Neuronal stem cell (in vitro differentiated cells): ENCODE measurements at regions not wholly inside any gene's neighbourhood (a gene's known extent, or its start where the extent isn't known, plus 50 kb on each side); places are given as distances from the start of the nearest gene placed in this dataset.

Experiments used
- DNase-seq: peaks from one replicate; pipeline ENCODE4 v3.0.0-alpha.2; 2013; ENCODE audit warnings: low spot score
- H2AFZ ChIP-seq: one replicate; pipeline ENCODE4 v1.6.1; 2013; ENCODE audit warnings: mild to moderate bottlenecking, low read length, inconsistent platforms
- H2AK5ac ChIP-seq: 2 replicates; pipeline ENCODE4 v1.6.1; 2013; ENCODE audit warnings: low read depth, mild to moderate bottlenecking, inconsistent platforms, low read length, moderate library complexity, mixed read lengths
- H2BK120ac ChIP-seq: 2 replicates; pipeline ENCODE4 v1.6.1; 2013; ENCODE audit warnings: low read depth, mild to moderate bottlenecking, inconsistent platforms, low read length, moderate library complexity, mixed read lengths
- H2BK12ac ChIP-seq: one replicate; pipeline ENCODE4 v1.6.1; 2013; ENCODE audit warnings: low read length, inconsistent platforms
- H2BK15ac ChIP-seq: 2 replicates; pipeline ENCODE4 v1.6.1; 2013; ENCODE audit warnings: mild to moderate bottlenecking, low read length, inconsistent platforms, mixed read lengths
- H2BK5ac ChIP-seq: one replicate; pipeline ENCODE4 v1.6.1; 2013; ENCODE audit warnings: inconsistent platforms, mild to moderate bottlenecking, low read length, moderate library complexity
- H3K14ac ChIP-seq: one replicate; pipeline ENCODE4 v1.6.1; 2013; ENCODE audit warnings: low read length, inconsistent platforms
- H3K18ac ChIP-seq: 2 replicates; pipeline ENCODE4 v1.6.1; 2013; ENCODE audit warnings: low read length, inconsistent platforms
- H3K23ac ChIP-seq: 2 replicates; pipeline ENCODE4 v1.6.1; 2013; ENCODE audit warnings: low read depth, mild to moderate bottlenecking, mixed read lengths, low read length, inconsistent platforms; ENCODE audit not compliant: poor library complexity
- H3K27ac ChIP-seq: replicated peaks from 3 replicates; pipeline ENCODE4 v1.5.1; 2013; ENCODE audit warnings: low read length, inconsistent platforms
- H3K27me3 ChIP-seq, 3 experiments: 2 replicates each; pipeline ENCODE4 v1.6.1; 2013; ENCODE audit warnings: low read length in 3 of 3, mild to moderate bottlenecking in 2 of 3, inconsistent platforms in 1 of 3, low read depth in 1 of 3, mixed read lengths in 1 of 3, moderate library complexity in 1 of 3; ENCODE audit not compliant: control insufficient read depth in 3 of 3, insufficient read depth in 3 of 3
- H3K36me3 ChIP-seq, 2 donors: replicated peaks in 1 of 2; 2 replicates each; pipeline ENCODE4 v1.6.1; 2013; ENCODE audit warnings: low read length in 2 of 2; ENCODE audit not compliant: control insufficient read depth in 2 of 2, insufficient read depth in 2 of 2
- H3K4ac ChIP-seq: 2 replicates; pipeline ENCODE4 v1.6.1; 2013; ENCODE audit warnings: inconsistent platforms, mild to moderate bottlenecking, low read length, moderate library complexity
- H3K4me1 ChIP-seq, 2 donors: 1 replicate in 1 of 2; 2 replicates in 1 of 2; pipeline ENCODE4 v1.6.1; 2013; ENCODE audit warnings: low read length in 2 of 2, low read depth in 1 of 2; ENCODE audit not compliant: control insufficient read depth in 2 of 2, insufficient read depth in 1 of 2
- H3K4me2 ChIP-seq: one replicate; pipeline ENCODE4 v1.6.1; 2013; ENCODE audit warnings: mild to moderate bottlenecking, low read length, inconsistent platforms; ENCODE audit not compliant: insufficient read depth, poor library complexity, severe bottlenecking
- H3K4me3 ChIP-seq, 2 donors: 2 replicates each; pipeline ENCODE4 v1.5.1; 2013; ENCODE audit warnings: low read length in 2 of 2, mild to moderate bottlenecking in 2 of 2, inconsistent platforms in 1 of 2, moderate library complexity in 1 of 2
- H3K79me1 ChIP-seq: one replicate; pipeline ENCODE4 v1.6.1; 2013; ENCODE audit warnings: low read depth, mild to moderate bottlenecking, inconsistent platforms, low read length, moderate library complexity
- H3K9ac ChIP-seq: one replicate; pipeline ENCODE4 v1.6.1; 2013; ENCODE audit warnings: mild to moderate bottlenecking, low read depth, low read length, inconsistent platforms; ENCODE audit not compliant: poor library complexity
- H3K9me3 ChIP-seq, 2 donors: replicated peaks in 1 of 2; 2 replicates each; pipeline versions ENCODE3 to v1.6.1; 2013; ENCODE audit warnings: low read length in 2 of 2, mild to moderate bottlenecking in 2 of 2, inconsistent platforms in 1 of 2, low read depth in 1 of 2, mixed read lengths in 1 of 2, moderate library complexity in 1 of 2; ENCODE audit not compliant: control insufficient read depth in 2 of 2, insufficient read depth in 1 of 2
- H4K8ac ChIP-seq: one replicate; pipeline ENCODE4 v1.6.1; 2013; ENCODE audit warnings: low read depth, mild to moderate bottlenecking, inconsistent platforms, low read length, moderate library complexity
- H4K91ac ChIP-seq: one replicate; pipeline ENCODE4 v1.6.1; 2013; ENCODE audit warnings: low read length, low read depth, mild to moderate bottlenecking, inconsistent platforms; ENCODE audit not compliant: poor library complexity
- WGBS, 2 donors: extraction: QIAGEN DNeasy Blood & Tissue Kit; methylation state at CpG; one replicate each; pipeline ENCODE4 v1.1.7; 2013; ENCODE audit warnings: missing lambda C conversion rate in 2 of 2, mixed read lengths in 1 of 2; ENCODE audit not compliant: insufficient read length in 2 of 2, insufficient replicate concordance in 1 of 2; ENCODE audit errors: extremely low coverage in 2 of 2; 5-methylcytosine and 5-hydroxymethylcytosine counted together

DNA sequence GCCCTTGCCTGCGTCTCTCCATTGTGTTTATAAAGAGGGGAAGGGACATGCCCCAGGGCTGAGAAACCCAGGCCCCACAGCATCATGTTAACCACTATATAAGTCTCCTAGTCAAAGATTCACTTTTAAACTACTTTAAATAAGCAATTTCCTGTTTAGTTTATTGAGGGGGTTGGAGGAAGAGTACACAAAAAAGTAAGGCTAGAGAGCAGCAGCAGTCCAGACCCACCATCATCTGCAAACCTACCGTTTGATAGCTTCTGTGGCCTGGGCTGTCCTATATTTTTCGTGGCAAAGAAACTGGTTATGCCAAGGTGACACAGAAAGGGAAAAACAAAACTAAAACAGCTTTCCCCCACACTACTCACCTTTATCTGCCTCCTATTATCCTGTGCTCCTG, 646.1 kb downstream of the IRS1 start:
- no peak for DNase-seq
- H3K4me1 ChIP-seq = peaks cover 15 to 19% of the 10 kb centered on the region in 2 donors
- WGBS, 2 donors = no CpG with 5 or more reads among the region's 3 CpGs
- H3K36me3 ChIP-seq = no peaks in the 10 kb centered on the region
- H3K27ac ChIP-seq = no peak overlapping the region
- no peak overlapping the region for H4K91ac ChIP-seq
- no peak overlapping the region for H3K4me3 ChIP-seq
- H2AFZ ChIP-seq = peak overlapping the region; percentile 2
- no peak overlapping the region for H2BK15ac ChIP-seq
- H3K9ac ChIP-seq = no peak overlapping the region
- no peaks in the 10 kb centered on the region for H3K79me1 ChIP-seq
- no peak overlapping the region for H3K18ac ChIP-seq
- no peak overlapping the region for H3K4me2 ChIP-seq
- no peak overlapping the region for H3K23ac ChIP-seq
- no peak overlapping the region for H3K14ac ChIP-seq
- no peak overlapping the region for H4K8ac ChIP-seq
- no peak overlapping the region for H2BK120ac ChIP-seq
- no peak overlapping the region for H2BK5ac ChIP-seq
- no peak overlapping the region for H3K4ac ChIP-seq
- H2AK5ac ChIP-seq = no peak overlapping the region
- H2BK12ac ChIP-seq = no peak overlapping the region
- H3K9me3 ChIP-seq = no peaks in the 10 kb centered on the region
- no peaks in the 10 kb centered on the region for H3K27me3 ChIP-seq

DNA sequence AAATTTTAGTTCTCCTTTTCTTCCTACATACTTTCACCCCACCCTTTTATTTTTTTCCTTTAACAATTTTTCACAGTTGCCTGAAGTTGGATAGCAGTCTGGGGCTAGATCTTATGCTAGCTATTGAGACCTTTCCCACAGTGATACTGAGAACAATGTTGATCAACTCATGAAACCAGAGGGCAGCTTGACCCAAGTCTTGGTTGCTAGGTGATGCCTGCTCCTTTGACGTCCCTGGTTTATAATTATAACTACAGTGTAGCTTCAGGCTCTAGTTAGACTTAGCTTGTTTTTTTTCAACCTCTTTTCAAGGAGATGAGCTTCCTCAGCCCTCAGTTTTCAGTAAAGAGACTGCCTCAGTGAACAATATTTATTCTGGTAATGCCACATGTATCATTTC, 648.5 kb downstream of the IRS1 start:
- H3K9me3 ChIP-seq = no peaks in the 10 kb centered on the region
- no peak overlapping the region for H2BK12ac ChIP-seq
- no peak for DNase-seq
- H3K18ac ChIP-seq = no peak overlapping the region
- H3K4ac ChIP-seq = no peak overlapping the region
- no peak overlapping the region for H4K8ac ChIP-seq
- H3K27ac ChIP-seq = no peak overlapping the region
- H3K79me1 ChIP-seq = no peaks in the 10 kb centered on the region
- H3K23ac ChIP-seq = no peak overlapping the region
- no peak overlapping the region for H2AK5ac ChIP-seq
- H3K36me3 ChIP-seq = no peaks in the 10 kb centered on the region
- no peak overlapping the region for H4K91ac ChIP-seq
- H3K27me3 ChIP-seq = no peaks in the 10 kb centered on the region
- H3K4me3 ChIP-seq = no peak overlapping the region
- H3K9ac ChIP-seq = no peak overlapping the region
- H2BK5ac ChIP-seq = no peak overlapping the region
- H3K4me2 ChIP-seq = no peak overlapping the region
- H3K4me1 ChIP-seq = peaks cover 6 to 8% of the 10 kb centered on the region in 2 donors
- H2BK15ac ChIP-seq = no peak overlapping the region
- H2BK120ac ChIP-seq = no peak overlapping the region
- H2AFZ ChIP-seq = no peak overlapping the region
- H3K14ac ChIP-seq = no peak overlapping the region
- no CpG with 5 or more reads among the region's 1 CpG for WGBS, 2 donors

DNA sequence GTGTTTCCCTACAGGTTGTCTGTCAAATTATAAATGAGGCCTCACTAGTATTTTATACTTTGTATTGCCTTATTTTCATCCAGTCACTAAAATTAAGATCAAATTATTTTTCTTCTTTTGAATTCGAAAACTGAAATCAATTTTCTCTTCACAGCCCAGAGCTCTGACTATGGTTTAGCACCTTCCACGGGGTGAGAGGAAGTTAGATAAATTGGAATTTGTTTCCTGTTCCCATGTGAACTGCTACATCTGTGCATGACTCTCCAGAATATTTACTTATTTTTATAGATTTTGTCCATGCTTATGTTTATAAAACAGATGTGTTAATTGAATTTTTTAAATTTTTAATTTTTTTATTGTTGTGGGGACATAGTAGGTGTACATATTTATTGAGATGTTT, 656.5 kb downstream of the IRS1 start:
- Histone ChIP-seq H3K9me3 (no peaks in the 10 kb centered on the region), H3K79me1 (no peaks in the 10 kb centered on the region), H3K9ac (no peak overlapping the region), H3K4me2 (no peak overlapping the region), H3K27me3 (no peaks in the 10 kb centered on the region), H3K36me3 (no peaks in the 10 kb centered on the region), H4K91ac (no peak overlapping the region), H2BK12ac (no peak overlapping the region), H3K18ac (no peak overlapping the region), H2BK15ac (no peak overlapping the region), H3K4me3 (no peak overlapping the region), H4K8ac (no peak overlapping the region), H3K14ac (no peak overlapping the region), H2BK5ac (no peak overlapping the region), H3K27ac (no peak overlapping the region), H2BK120ac (no peak overlapping the region), H3K4me1 (no peaks in the 10 kb centered on the region), H2AFZ (no peak overlapping the region), H3K4ac (no peak overlapping the region), H2AK5ac (no peak overlapping the region), H3K23ac (no peak overlapping the region)
- DNase-seq = no peak
- WGBS, 2 donors = no CpG with 5 or more reads among the region's 2 CpGs

DNA sequence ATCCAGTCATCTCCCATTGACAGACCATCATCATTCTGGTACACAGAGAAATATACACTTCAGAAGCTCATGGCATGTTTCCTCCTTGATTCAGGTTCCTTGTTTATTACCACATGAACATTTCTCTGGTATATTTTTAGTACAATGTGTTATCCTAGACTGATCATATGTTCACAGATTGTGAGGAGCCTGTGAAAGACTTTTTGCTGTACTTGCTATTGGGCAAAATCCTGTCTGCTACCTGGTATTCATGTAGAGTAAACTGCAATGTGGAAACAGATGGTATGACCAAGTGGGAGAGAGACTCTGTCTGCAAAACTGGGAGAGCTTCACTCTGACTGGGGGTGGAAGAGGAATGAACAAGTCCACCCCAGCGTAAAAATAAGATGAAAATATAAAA, 657.2 kb downstream of the IRS1 start:
- Histone ChIP-seq H3K27me3 (no peaks in the 10 kb centered on the region), H2BK120ac (no peak overlapping the region)

More for the DNA sequence above, 657.2 kb downstream of the IRS1 start:
- Histone ChIP-seq H3K4me1 (no peaks in the 10 kb centered on the region), H4K8ac (no peak overlapping the region), H3K4ac (no peak overlapping the region), H3K79me1 (no peaks in the 10 kb centered on the region), H2AK5ac (no peak overlapping the region), H2BK15ac (no peak overlapping the region), H3K14ac (no peak overlapping the region), H4K91ac (no peak overlapping the region), H2BK12ac (no peak overlapping the region), H3K36me3 (no peaks in the 10 kb centered on the region), H3K9ac (no peak overlapping the region), H3K4me3 (no peak overlapping the region), H3K23ac (no peak overlapping the region), H3K4me2 (no peak overlapping the region), H2BK5ac (no peak overlapping the region), H2AFZ (no peak overlapping the region), H3K9me3 (no peaks in the 10 kb centered on the region), H3K18ac (no peak overlapping the region), H3K27ac (no peak overlapping the region)
- WGBS, 2 donors = no CpG with 5 or more reads among the region's 1 CpG
- no peak for DNase-seq
